Thyroid gland (tissue), 4 donors: ENCODE measurements at regions not wholly inside any gene's neighbourhood (a gene's known extent, or its start where the extent isn't known, plus 50 kb on each side); places are given as distances from the start of the nearest gene placed in this dataset.

ENCODE experiments used
- CTCF ChIP-seq, 6 experiments: fragments of 200-600 bp in 3 of 6; fragments of 450-650 bp in 3 of 6; sonication (generic) in 3 of 6; IDR thresholded peaks; one replicate each; pipeline ENCODE4 v1.5.1; 2016 to 2019; ENCODE audit warnings: antibody characterized with exemption in 6 of 6, mild to moderate bottlenecking in 2 of 6, inconsistent platforms in 1 of 6, moderate library complexity in 1 of 6
- POLR2A ChIP-seq, 2 donors: fragments of 450-650 bp; IDR thresholded peaks; one replicate each; pipeline ENCODE4 v1.6.1; 2017; ENCODE audit warnings: antibody characterized with exemption in 2 of 2, mild to moderate bottlenecking in 2 of 2, moderate library complexity in 1 of 2

- no peak for TF ChIP-seq CTCF (IDR thresholded peaks at IDR 0.05)
- TF ChIP-seq POLR2A (IDR thresholded peaks at IDR 0.05) = no peak
Observed at GRCh38 chr9:75210215-75210614, 121.9 kb downstream of the OSTF1 start.
